Neural progenitor cell (in vitro differentiated cells): ENCODE measurements at regions not wholly inside any gene's neighbourhood (a gene's known extent, or its start where the extent isn't known, plus 50 kb on each side); places are given as distances from the start of the nearest gene placed in this dataset.

ENCODE experiments used
- EZH2 ChIP-seq: fragments of 200-600 bp; sonication (generic); IDR thresholded peaks from 2 replicates; pipeline ENCODE4 v1.6.1; 2017; ENCODE audit warnings: antibody characterized with exemption, mild to moderate bottlenecking, moderate library complexity
- EZH2phosphoT487 ChIP-seq: fragments of 200-600 bp; sonication (generic); IDR thresholded peaks from 2 replicates; pipeline ENCODE4 v1.6.1; 2017; ENCODE audit warnings: antibody characterized with exemption
- TF ChIP-seq, protein P1 (sequence below): fragments of 200-600 bp; sonication (generic); IDR thresholded peaks from 2 replicates; pipeline ENCODE4 v1.5.1; 2017; ENCODE audit warnings: antibody characterized with exemption, mild to moderate bottlenecking

DNA sequence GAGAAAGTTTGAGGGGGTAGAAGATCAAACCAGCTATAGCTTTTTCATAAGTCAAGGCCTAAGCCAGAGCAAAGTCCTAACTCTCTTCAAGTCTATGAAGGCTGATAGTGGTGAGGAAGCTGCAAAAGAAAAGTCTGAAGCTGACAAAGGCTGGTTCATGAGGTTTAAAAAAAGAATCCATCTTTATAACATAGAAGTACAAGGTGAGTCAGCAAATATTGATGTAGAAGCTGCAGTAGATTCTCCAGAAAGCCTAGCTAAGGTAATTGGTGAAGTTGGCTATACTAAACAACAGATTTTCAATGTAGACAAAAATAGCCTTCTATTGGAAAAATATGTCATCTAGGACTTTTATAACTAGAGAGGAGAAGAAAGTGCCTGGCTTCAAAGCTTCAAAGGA, 141.4 kb upstream of the ZNF521 start:
- TF ChIP-seq, protein P1, sequence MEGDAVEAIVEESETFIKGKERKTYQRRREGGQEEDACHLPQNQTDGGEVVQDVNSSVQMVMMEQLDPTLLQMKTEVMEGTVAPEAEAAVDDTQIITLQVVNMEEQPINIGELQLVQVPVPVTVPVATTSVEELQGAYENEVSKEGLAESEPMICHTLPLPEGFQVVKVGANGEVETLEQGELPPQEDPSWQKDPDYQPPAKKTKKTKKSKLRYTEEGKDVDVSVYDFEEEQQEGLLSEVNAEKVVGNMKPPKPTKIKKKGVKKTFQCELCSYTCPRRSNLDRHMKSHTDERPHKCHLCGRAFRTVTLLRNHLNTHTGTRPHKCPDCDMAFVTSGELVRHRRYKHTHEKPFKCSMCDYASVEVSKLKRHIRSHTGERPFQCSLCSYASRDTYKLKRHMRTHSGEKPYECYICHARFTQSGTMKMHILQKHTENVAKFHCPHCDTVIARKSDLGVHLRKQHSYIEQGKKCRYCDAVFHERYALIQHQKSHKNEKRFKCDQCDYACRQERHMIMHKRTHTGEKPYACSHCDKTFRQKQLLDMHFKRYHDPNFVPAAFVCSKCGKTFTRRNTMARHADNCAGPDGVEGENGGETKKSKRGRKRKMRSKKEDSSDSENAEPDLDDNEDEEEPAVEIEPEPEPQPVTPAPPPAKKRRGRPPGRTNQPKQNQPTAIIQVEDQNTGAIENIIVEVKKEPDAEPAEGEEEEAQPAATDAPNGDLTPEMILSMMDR, result no peak
- no peak for TF ChIP-seq EZH2
- TF ChIP-seq EZH2phosphoT487, result no peak
